HepG2 (cell line): ENCODE measurements at regions not wholly inside any gene's neighbourhood (a gene's known extent, or its start where the extent isn't known, plus 50 kb on each side); places are given as distances from the start of the nearest gene placed in this dataset.

ENCODE experiments used
- ADNP ChIP-seq: sonication (generic); formaldehyde crosslinking; IDR thresholded peaks from 2 replicates; pipeline ENCODE4 v1.4.0; 2020; ENCODE audit warnings: missing genetic modification reagents
- CBX5 ChIP-seq: sonication (generic); formaldehyde crosslinking; IDR thresholded peaks from 2 replicates; pipeline ENCODE4 v1.4.0; 2020; ENCODE audit warnings: missing genetic modification reagents, borderline replicate concordance
- KAT2B ChIP-seq: fragments of 150-350 bp; IDR thresholded peaks from 2 replicates; pipeline ENCODE4 v1.6.1; 2014; ENCODE audit warnings: low read depth, low read length, borderline replicate concordance
- KIAA2018 ChIP-seq: sonication (generic); formaldehyde crosslinking; IDR thresholded peaks from 2 replicates; pipeline ENCODE4 v1.5.0; 2020; ENCODE audit warnings: mild to moderate bottlenecking, missing genetic modification reagents, borderline replicate concordance
- MTA1 ChIP-seq: sonication (generic); formaldehyde crosslinking; IDR thresholded peaks from 2 replicates; pipeline ENCODE4 v1.4.0; 2020; ENCODE audit warnings: missing genetic modification reagents, mild to moderate bottlenecking, borderline replicate concordance
- NR2F6 ChIP-seq, 2 experiments: IDR thresholded peaks; 2 replicates each; pipeline ENCODE4 v1.6.1; 2016; ENCODE audit warnings: antibody characterized with exemption in 1 of 2, mild to moderate bottlenecking in 1 of 2
- SNAPC4 ChIP-seq: sonication (generic); formaldehyde crosslinking; IDR thresholded peaks from 2 replicates; pipeline ENCODE4 v1.4.0; 2020; ENCODE audit warnings: mild to moderate bottlenecking, missing genetic modification reagents
- ZBTB34 ChIP-seq: sonication (generic); formaldehyde crosslinking; IDR thresholded peaks from 2 replicates; pipeline ENCODE4 v1.8.0; 2022; ENCODE audit warnings: mild to moderate bottlenecking, missing genetic modification reagents
- TF ChIP-seq, protein P1 (sequence below): sonication (generic); formaldehyde crosslinking; IDR thresholded peaks from 2 replicates; pipeline ENCODE4 v1.5.0; 2020; ENCODE audit warnings: missing genetic modification reagents

- TF ChIP-seq, protein P1, sequence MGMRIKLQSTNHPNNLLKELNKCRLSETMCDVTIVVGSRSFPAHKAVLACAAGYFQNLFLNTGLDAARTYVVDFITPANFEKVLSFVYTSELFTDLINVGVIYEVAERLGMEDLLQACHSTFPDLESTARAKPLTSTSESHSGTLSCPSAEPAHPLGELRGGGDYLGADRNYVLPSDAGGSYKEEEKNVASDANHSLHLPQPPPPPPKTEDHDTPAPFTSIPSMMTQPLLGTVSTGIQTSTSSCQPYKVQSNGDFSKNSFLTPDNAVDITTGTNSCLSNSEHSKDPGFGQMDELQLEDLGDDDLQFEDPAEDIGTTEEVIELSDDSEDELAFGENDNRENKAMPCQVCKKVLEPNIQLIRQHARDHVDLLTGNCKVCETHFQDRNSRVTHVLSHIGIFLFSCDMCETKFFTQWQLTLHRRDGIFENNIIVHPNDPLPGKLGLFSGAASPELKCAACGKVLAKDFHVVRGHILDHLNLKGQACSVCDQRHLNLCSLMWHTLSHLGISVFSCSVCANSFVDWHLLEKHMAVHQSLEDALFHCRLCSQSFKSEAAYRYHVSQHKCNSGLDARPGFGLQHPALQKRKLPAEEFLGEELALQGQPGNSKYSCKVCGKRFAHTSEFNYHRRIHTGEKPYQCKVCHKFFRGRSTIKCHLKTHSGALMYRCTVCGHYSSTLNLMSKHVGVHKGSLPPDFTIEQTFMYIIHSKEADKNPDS (CRISPR knock-in tag), result no peak
- TF ChIP-seq SNAPC4, result no peak
- TF ChIP-seq CBX5 (CRISPR knock-in tag), result no peak
- TF ChIP-seq MTA1 (CRISPR knock-in tag), result no peak
- TF ChIP-seq KAT2B, result no peak
- no peak for TF ChIP-seq ADNP (CRISPR knock-in tag)
- no peak for TF ChIP-seq ZBTB34 (CRISPR knock-in tag)
- TF ChIP-seq KIAA2018 (CRISPR knock-in tag), result no peak
- no peak for TF ChIP-seq NR2F6 (IDR thresholded peaks at IDR 0.05)
- no peak for TF ChIP-seq NR2F6 (CRISPR knock-in tag; IDR thresholded peaks at IDR 0.05)
Observed at GRCh38 chr9:136597141-136597885, 51.5 kb upstream of the NOTCH1 start (continued).
